HEK293 (cell line): ENCODE measurements at regions not wholly inside any gene's neighbourhood (a gene's known extent, or its start where the extent isn't known, plus 50 kb on each side); places are given as distances from the start of the nearest gene placed in this dataset.

Source experiments
- ATF2 ChIP-seq: fragments of 450-650 bp; formaldehyde crosslinking; IDR thresholded peaks from 2 replicates; pipeline ENCODE4 v1.5.1; 2016; ENCODE audit warnings: missing biosample characterization, missing genetic modification characterization, low read depth
- BCL11A ChIP-seq: fragments of 450-650 bp; formaldehyde crosslinking; IDR thresholded peaks from 2 replicates; pipeline ENCODE4 v1.5.1; 2016; ENCODE audit warnings: low read depth, missing biosample characterization, missing genetic modification characterization
- CTCF ChIP-seq: fragments of 450-650 bp; formaldehyde crosslinking; IDR thresholded peaks from 2 replicates; pipeline ENCODE4 v1.5.1; 2016; ENCODE audit warnings: missing biosample characterization, missing genetic modification characterization
- ZBTB10 ChIP-seq: fragments of 450-650 bp; formaldehyde crosslinking; IDR thresholded peaks from 2 replicates; pipeline ENCODE4 v1.5.1; 2016; ENCODE audit warnings: missing biosample characterization, missing genetic modification characterization
- ZBTB49 ChIP-seq: fragments of 450-650 bp; formaldehyde crosslinking; IDR thresholded peaks from 2 replicates; pipeline ENCODE4 v1.5.1; 2016; ENCODE audit warnings: missing biosample characterization, missing genetic modification characterization, low read depth
- ZBTB7A ChIP-seq: fragments of 450-650 bp; formaldehyde crosslinking; IDR thresholded peaks from 2 replicates; pipeline ENCODE4 v1.5.1; 2016; ENCODE audit warnings: low read depth, missing biosample characterization, missing genetic modification characterization
- ZNF26 ChIP-seq: fragments of 450-650 bp; formaldehyde crosslinking; IDR thresholded peaks from 2 replicates; pipeline ENCODE4 v1.5.1; 2016; ENCODE audit warnings: missing biosample characterization, missing genetic modification characterization

GRCh38 chr6:115415378-115415777, 645.3 kb downstream of the FRK start:
- TF ChIP-seq ZBTB7A (tag by site-specific recombination) (no peak), ZBTB49 (tag by site-specific recombination) (no peak), CTCF (tag by site-specific recombination) (no peak), ATF2 (tag by site-specific recombination) (no peak), ZBTB10 (tag by site-specific recombination) (no peak), ZNF26 (no peak), BCL11A (tag by site-specific recombination) (no peak)
